ENCODE measurements at regions not wholly inside any gene's neighbourhood (a gene's known extent, or its start where the extent isn't known, plus 50 kb on each side); places are given as distances from the start of the nearest gene placed in this dataset.
A peak's percentile ranks its signal among the peaks of the same experiment; 100 is the strongest.

GRCh38 chr2:2744958-2745715, 414.1 kb upstream of the MYT1L start:
- Histone ChIP-seq H3K4me2 (ENCODE audit: low read length) (no peak overlapping the region), H4K5ac (ENCODE audit: low read length) (no peak overlapping the region), H4K8ac (ENCODE audit: low read depth, low read length) (no peak overlapping the region), H2BK120ac (ENCODE audit: low read depth, low read length) (no peak overlapping the region), H2BK15ac (replicated peaks; ENCODE audit: low read depth) (no peak overlapping the region), H3K27me3 (ENCODE audit: insufficient read depth, low read length, poor library complexity) (no peaks in the 10 kb centered on the region), H3K27ac (ENCODE audit: low read depth, low read length) (no peak overlapping the region), H2BK5ac (ENCODE audit: low read length) (no peak overlapping the region), H3K4ac (ENCODE audit: low read depth, low read length) (no peak overlapping the region), H3K36me3 (ENCODE audit: control insufficient read depth, insufficient read depth, low read length) (no peaks in the 10 kb centered on the region), H3K4me1 (ENCODE audit: control insufficient read depth, low read depth, low read length) (no peaks in the 10 kb centered on the region), H3K79me2 (ENCODE audit: control insufficient read depth, insufficient read depth, low read length) (no peaks in the 10 kb centered on the region), H2AK5ac (ENCODE audit: low read length) (no peak overlapping the region), H3K9ac (ENCODE audit: low read length) (no peak overlapping the region), H3K79me1 (ENCODE audit: low read length) (no peaks in the 10 kb centered on the region), H3K4me3 (ENCODE audit: low read length) (no peak overlapping the region), H3K56ac (ENCODE audit: low read length) (no peak overlapping the region), H3K23ac (ENCODE audit: low read length) (no peak overlapping the region), H3K18ac (ENCODE audit: low read length) (no peak overlapping the region)
- no CpG with 5 or more reads among the region's 13 CpGs for WGBS (ENCODE audit: extremely low coverage, insufficient coverage, low lambda C conversion rate)
- no peak for DNase-seq

- Histone ChIP-seq H2BK120ac (ENCODE audit: low read depth, low read length) (no peak overlapping the region), H3K36me3 (ENCODE audit: control insufficient read depth, insufficient read depth, low read length) (no peaks in the 10 kb centered on the region), H3K27me3 (ENCODE audit: insufficient read depth, low read length, poor library complexity) (no peaks in the 10 kb centered on the region), H3K4me3 (ENCODE audit: low read length) (no peak overlapping the region), H3K9ac (ENCODE audit: low read length) (no peak overlapping the region), H4K8ac (ENCODE audit: low read depth, low read length) (no peak overlapping the region), H3K4me2 (ENCODE audit: low read length) (no peak overlapping the region), H3K79me1 (ENCODE audit: low read length) (no peaks in the 10 kb centered on the region), H3K18ac (ENCODE audit: low read length) (no peak overlapping the region), H3K56ac (ENCODE audit: low read length) (no peak overlapping the region), H2BK15ac (replicated peaks; ENCODE audit: low read depth) (no peak overlapping the region), H3K4me1 (ENCODE audit: control insufficient read depth, low read depth, low read length) (no peaks in the 10 kb centered on the region), H2AK5ac (ENCODE audit: low read length) (no peak overlapping the region), H4K5ac (ENCODE audit: low read length) (no peak overlapping the region), H3K79me2 (ENCODE audit: control insufficient read depth, insufficient read depth, low read length) (no peaks in the 10 kb centered on the region), H3K27ac (ENCODE audit: low read depth, low read length) (no peak overlapping the region), H2BK5ac (ENCODE audit: low read length) (no peak overlapping the region), H3K23ac (ENCODE audit: low read length) (no peak overlapping the region), H3K4ac (ENCODE audit: low read depth, low read length) (no peak overlapping the region)
- no CpG with 5 or more reads among the region's 5 CpGs for WGBS (ENCODE audit: extremely low coverage, insufficient coverage, low lambda C conversion rate)
- DNase-seq = no peak
Observed at GRCh38 chr2:2744107-2744506, 413.0 kb upstream of the MYT1L start.

GRCh38 chr2:2743164-2743571, 412.1 kb upstream of the MYT1L start:
- Histone ChIP-seq H4K5ac (ENCODE audit: low read length) (no peak overlapping the region), H3K4me3 (ENCODE audit: low read length) (no peak overlapping the region), H2BK120ac (ENCODE audit: low read depth, low read length) (no peak overlapping the region), H2AK5ac (ENCODE audit: low read length) (no peak overlapping the region), H3K18ac (ENCODE audit: low read length) (no peak overlapping the region), H3K23ac (ENCODE audit: low read length) (no peak overlapping the region), H3K27me3 (ENCODE audit: insufficient read depth, low read length, poor library complexity) (no peaks in the 10 kb centered on the region), H2BK15ac (replicated peaks; ENCODE audit: low read depth) (no peak overlapping the region), H3K9ac (ENCODE audit: low read length) (no peak overlapping the region), H3K79me2 (ENCODE audit: control insufficient read depth, insufficient read depth, low read length) (no peaks in the 10 kb centered on the region), H3K4me1 (ENCODE audit: control insufficient read depth, low read depth, low read length) (no peaks in the 10 kb centered on the region), H4K8ac (ENCODE audit: low read depth, low read length) (no peak overlapping the region), H3K36me3 (ENCODE audit: control insufficient read depth, insufficient read depth, low read length) (no peaks in the 10 kb centered on the region), H3K27ac (ENCODE audit: low read depth, low read length) (no peak overlapping the region), H3K79me1 (ENCODE audit: low read length) (no peaks in the 10 kb centered on the region), H3K4ac (ENCODE audit: low read depth, low read length) (no peak overlapping the region), H3K4me2 (ENCODE audit: low read length) (no peak overlapping the region), H2BK5ac (ENCODE audit: low read length) (no peak overlapping the region), H3K56ac (ENCODE audit: low read length) (no peak overlapping the region)
- WGBS (ENCODE audit: extremely low coverage, insufficient coverage, low lambda C conversion rate) = no CpG with 5 or more reads among the region's 6 CpGs
- DNase-seq = peak; percentile 7

- no CpG with 5 or more reads among the region's 2 CpGs for WGBS (ENCODE audit: extremely low coverage, insufficient coverage, low lambda C conversion rate)
- H3K36me3 ChIP-seq (ENCODE audit: control insufficient read depth, insufficient read depth, low read length) = no peaks in the 10 kb centered on the region
- no peaks in the 10 kb centered on the region for H3K4me1 ChIP-seq (ENCODE audit: control insufficient read depth, low read depth, low read length)
- no peak overlapping the region for H3K56ac ChIP-seq (ENCODE audit: low read length)
- no peak overlapping the region for H2BK120ac ChIP-seq (ENCODE audit: low read depth, low read length)
- H3K27me3 ChIP-seq (ENCODE audit: insufficient read depth, low read length, poor library complexity) = no peaks in the 10 kb centered on the region
- H4K8ac ChIP-seq (ENCODE audit: low read depth, low read length) = no peak overlapping the region
- H4K5ac ChIP-seq (ENCODE audit: low read length) = no peak overlapping the region
- no peaks in the 10 kb centered on the region for H3K79me2 ChIP-seq (ENCODE audit: control insufficient read depth, insufficient read depth, low read length)
- H2BK5ac ChIP-seq (ENCODE audit: low read length) = no peak overlapping the region
- no peak overlapping the region for H3K9ac ChIP-seq (ENCODE audit: low read length)
- H3K27ac ChIP-seq (ENCODE audit: low read depth, low read length) = no peak overlapping the region
- H2BK15ac ChIP-seq (replicated peaks; ENCODE audit: low read depth) = no peak overlapping the region
- no peak overlapping the region for H3K18ac ChIP-seq (ENCODE audit: low read length)
- no peak for DNase-seq
- H3K4me2 ChIP-seq (ENCODE audit: low read length) = no peak overlapping the region
- H3K4ac ChIP-seq (ENCODE audit: low read depth, low read length) = no peak overlapping the region
- no peak overlapping the region for H2AK5ac ChIP-seq (ENCODE audit: low read length)
- H3K4me3 ChIP-seq (ENCODE audit: low read length) = no peak overlapping the region
- no peak overlapping the region for H3K23ac ChIP-seq (ENCODE audit: low read length)
- H3K79me1 ChIP-seq (ENCODE audit: low read length) = no peaks in the 10 kb centered on the region
Observed at GRCh38 chr2:2742726-2743125, 411.7 kb upstream of the MYT1L start.

- Histone ChIP-seq H2BK15ac (replicated peaks; ENCODE audit: low read depth) (no peak overlapping the region), H3K36me3 (ENCODE audit: control insufficient read depth, insufficient read depth, low read length) (no peaks in the 10 kb centered on the region), H3K4ac (ENCODE audit: low read depth, low read length) (no peak overlapping the region), H3K4me1 (ENCODE audit: control insufficient read depth, low read depth, low read length) (no peaks in the 10 kb centered on the region), H3K56ac (ENCODE audit: low read length) (no peak overlapping the region), H3K27me3 (ENCODE audit: insufficient read depth, low read length, poor library complexity) (no peaks in the 10 kb centered on the region), H3K4me2 (ENCODE audit: low read length) (no peak overlapping the region), H2AK5ac (ENCODE audit: low read length) (no peak overlapping the region), H3K79me1 (ENCODE audit: low read length) (no peaks in the 10 kb centered on the region), H3K18ac (ENCODE audit: low read length) (no peak overlapping the region), H3K9ac (ENCODE audit: low read length) (no peak overlapping the region), H2BK120ac (ENCODE audit: low read depth, low read length) (no peak overlapping the region), H3K79me2 (ENCODE audit: control insufficient read depth, insufficient read depth, low read length) (no peaks in the 10 kb centered on the region), H4K5ac (ENCODE audit: low read length) (no peak overlapping the region), H4K8ac (ENCODE audit: low read depth, low read length) (no peak overlapping the region), H3K4me3 (ENCODE audit: low read length) (no peak overlapping the region), H3K27ac (ENCODE audit: low read depth, low read length) (no peak overlapping the region), H3K23ac (ENCODE audit: low read length) (no peak overlapping the region), H2BK5ac (ENCODE audit: low read length) (no peak overlapping the region)
- WGBS (ENCODE audit: extremely low coverage, insufficient coverage, low lambda C conversion rate) = no CpG with 5 or more reads among the region's 1 CpG
- DNase-seq = no peak
Observed at GRCh38 chr2:2740238-2740775, 409.2 kb upstream of the MYT1L start.

Measured in mesendoderm (in vitro differentiated cells).